Forelimb muscle (tissue), 1 donor: ENCODE measurements at regions not wholly inside any gene's neighbourhood (a gene's known extent, or its start where the extent isn't known, plus 50 kb on each side); places are given as distances from the start of the nearest gene placed in this dataset.

Experiments used
- DNase-seq: peaks from one replicate; pipeline ENCODE4 v3.0.0-alpha.2; 2013; ENCODE audit warnings: low read depth

- DNase-seq, result no peak
Measured at GRCh38 chr11:92865352-92865751, 104.1 kb upstream of the MTNR1B start.

GRCh38 chr11:92866679-92867282 lies 102.7 kb upstream of the MTNR1B start:
- DNase-seq, result no peak

DNA sequence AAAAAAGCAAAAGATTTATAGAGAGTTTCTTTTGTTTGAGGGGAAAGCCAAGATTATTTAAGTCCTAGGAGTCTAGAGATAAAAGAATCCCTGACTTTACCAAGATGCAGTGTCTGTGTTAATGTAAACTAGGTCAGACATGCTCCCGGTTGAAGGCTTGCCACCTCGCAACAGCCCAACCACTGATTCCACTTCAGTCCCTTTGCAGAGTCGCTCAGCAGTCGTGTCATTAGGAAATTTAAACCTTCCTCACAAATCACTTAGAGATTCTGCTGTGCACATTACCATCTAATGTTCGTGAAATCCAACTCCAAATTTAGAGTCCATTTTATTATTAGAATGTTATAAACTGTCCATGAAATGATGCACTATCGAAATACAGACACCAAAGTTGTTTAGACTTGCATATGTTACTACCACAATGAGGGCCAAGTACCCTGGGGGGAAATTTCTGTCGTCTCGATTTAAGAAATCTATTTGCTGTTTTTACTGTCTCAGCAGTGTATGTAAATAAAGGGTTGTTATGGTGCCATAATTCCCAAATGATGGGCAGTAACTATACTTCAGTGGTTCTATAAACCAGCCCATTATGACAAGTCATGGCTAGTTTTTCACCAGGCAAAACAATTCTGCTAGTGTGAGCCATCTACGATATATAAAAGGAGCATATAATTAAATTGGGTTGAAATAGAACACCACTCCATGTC lies 101.4 kb upstream of the MTNR1B start:
- no peak for DNase-seq

GRCh38 chr11:92869716-92870115 lies 99.7 kb upstream of the MTNR1B start:
- DNase-seq, result no peak

GRCh38 chr11:92870196-92870832 lies 99.1 kb upstream of the MTNR1B start:
- DNase-seq, result no peak

DNA sequence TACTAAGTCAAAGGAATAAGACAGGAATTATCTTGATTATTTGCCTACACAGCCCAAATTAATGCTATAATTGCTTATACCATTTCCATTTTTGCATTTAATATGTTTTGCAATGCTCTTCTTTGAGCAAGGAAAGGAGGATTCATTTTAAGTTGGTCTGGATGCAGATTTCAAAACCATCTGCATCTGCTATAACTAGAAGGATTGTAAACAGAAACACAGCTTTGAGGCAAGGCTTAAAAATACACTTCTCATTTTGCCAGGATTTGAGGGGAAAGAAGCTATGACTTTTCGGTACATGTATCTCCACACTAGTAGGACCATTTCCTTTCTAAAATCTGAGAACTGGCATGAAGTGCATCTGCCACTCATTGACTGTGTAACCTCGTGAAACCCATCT lies 95.9 kb upstream of the MTNR1B start:
- DNase-seq, result no peak

- no peak for DNase-seq
Measured at GRCh38 chr11:92875473-92875872, 94.0 kb upstream of the MTNR1B start.

GRCh38 chr11:92879086-92879485 lies 90.4 kb upstream of the MTNR1B start:
- no peak for DNase-seq

GRCh38 chr11:92880381-92880780 lies 89.1 kb upstream of the MTNR1B start:
- DNase-seq, result no peak

DNA sequence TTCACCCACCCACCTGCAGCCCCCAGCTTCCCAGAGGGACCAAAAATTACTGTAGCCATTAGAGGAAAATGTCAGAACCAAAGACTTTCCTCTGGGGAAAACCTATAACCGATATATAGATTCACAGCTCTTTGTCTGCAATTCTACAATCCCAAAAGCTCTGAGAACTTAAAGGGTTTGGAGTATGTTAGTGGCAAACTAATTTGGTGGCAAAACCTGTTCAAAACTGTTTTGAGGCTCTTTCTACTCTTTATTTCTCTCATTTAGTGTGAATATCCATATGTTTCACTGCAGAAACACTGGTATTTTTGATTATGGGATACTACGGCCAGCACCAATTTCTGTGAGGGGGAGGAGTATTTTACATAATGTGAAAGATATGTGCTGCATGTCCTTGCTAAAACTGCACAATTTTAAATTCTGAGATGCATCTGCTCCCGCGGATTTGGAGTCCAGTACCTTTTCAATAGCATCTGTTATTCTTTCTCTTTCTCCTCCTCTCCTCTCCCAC lies 87.5 kb upstream of the MTNR1B start:
- no peak for DNase-seq

DNA sequence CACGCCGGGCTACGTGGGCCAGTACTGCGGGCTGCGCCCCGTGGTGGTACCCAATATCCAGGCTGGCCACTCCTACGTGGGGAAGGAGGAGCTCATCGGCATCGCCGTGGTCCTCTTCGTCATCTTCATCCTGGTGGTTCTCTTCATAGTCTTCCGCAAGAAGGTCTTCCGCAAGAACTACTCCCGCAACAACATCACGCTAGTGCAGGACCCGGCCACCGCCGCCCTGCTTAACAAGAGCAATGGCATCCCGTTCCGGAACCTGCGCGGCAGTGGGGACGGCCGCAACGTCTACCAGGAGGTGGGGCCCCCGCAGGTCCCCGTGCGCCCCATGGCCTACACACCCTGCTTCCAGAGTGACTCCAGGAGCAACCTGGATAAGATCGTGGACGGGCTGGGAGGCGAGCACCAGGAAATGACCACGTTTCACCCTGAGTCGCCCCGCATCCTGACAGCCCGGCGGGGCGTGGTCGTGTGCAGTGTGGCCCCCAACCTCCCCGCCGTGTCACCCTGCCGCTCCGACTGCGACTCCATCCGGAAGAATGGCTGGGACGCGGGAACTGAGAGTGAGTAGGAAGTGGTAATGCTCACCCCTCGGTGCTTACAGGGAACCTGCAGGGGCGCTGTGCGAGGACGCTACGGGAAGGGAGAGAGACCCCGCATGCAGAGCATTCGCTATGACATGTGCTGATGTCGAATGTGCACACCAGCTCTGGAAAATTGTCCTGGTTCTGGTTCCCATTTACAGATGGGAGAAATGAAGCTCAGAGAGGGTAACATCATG lies 86.4 kb upstream of the MTNR1B start:
- no peak for DNase-seq

DNA sequence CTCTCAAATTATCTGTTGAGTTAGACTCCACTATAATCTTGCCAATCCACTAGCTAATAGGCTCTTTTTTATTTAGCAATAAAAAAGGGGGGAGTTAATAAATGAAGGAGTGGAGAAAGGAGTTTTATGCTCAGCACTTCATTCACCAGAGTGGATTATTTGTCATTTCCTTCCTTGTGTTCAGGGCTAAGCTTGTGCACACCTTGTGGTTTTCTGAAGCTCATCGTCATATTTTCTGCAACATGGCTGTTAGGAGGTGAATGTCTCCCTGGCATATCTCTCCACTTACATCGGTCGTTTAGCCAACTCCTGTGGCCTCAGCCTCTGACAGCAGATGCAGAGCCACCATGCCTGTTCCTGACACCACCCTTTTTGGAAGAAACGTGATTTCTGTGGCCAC lies 83.9 kb upstream of the MTNR1B start:
- no peak for DNase-seq

- DNase-seq, result peak; percentile 24
Measured at GRCh38 chr11:92886243-92886905, 83.1 kb upstream of the MTNR1B start.

- no peak for DNase-seq
Measured at GRCh38 chr11:92888696-92889095, 80.8 kb upstream of the MTNR1B start.

DNA sequence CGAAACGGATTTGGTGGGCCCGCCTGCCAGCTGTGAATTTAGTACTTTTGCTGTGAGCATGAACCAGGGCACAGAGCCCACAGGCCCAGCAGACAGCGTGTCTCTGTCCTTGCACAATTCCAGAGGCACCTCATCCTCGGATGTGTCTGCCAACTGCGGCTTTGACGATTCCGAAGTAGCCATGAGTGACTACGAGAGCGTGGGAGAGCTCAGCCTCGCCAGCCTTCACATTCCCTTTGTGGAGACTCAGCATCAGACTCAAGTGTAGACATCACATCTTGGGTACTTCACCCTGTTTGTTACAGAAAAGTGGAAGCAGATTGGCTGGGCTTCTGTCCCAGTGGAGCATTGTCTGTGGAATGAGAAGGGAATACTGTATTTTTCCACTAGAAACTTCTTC lies 78.6 kb upstream of the MTNR1B start:
- no peak for DNase-seq

DNA sequence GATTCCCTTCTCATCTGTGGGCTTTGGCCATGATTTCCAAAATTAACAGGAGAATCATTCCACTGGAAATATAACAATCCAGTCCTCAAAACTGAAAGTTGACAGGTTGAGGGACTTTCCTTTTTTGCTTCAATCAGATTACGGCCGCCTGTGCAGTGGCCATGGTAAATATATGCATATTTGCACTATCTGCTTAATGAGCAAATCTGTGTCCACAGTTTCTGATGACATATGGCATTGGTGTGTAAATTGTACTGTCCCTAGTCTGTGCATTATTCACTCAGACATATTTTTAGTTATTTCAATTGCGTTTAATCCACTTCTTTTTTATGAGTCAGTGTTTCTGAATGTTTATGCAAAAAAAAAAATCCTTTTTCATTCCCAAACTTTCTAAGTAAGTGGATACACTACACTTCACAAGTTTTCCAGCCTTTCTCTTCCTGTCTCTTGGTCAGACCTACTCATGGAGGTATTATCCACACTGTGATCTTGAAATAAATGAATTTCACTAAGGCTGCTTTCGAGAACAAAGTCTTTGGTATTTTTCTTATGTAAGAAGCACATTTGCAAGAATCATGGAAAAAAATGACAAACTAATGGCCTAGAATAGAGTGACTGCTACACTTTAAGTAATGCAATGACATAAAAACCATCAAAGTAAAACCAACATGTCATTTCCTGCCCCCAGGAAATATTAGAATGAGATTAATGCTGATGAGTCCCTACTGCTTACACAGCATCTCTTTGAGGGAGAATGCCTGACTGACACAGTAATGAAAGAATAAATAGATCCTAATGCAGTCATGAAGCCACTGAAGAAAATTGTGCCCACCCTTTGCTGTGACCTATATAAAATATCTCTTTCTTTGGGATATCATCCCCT lies 76.4 kb upstream of the MTNR1B start:
- no peak for DNase-seq

GRCh38 chr11:92894197-92894596 lies 75.3 kb upstream of the MTNR1B start:
- no peak for DNase-seq

GRCh38 chr11:92897487-92897886 lies 72.0 kb upstream of the MTNR1B start:
- no peak for DNase-seq

- DNase-seq, result no peak
Measured at GRCh38 chr11:92902417-92902816, 67.0 kb upstream of the MTNR1B start.

GRCh38 chr11:92907671-92908070 lies 61.8 kb upstream of the MTNR1B start:
- DNase-seq, result no peak

DNA sequence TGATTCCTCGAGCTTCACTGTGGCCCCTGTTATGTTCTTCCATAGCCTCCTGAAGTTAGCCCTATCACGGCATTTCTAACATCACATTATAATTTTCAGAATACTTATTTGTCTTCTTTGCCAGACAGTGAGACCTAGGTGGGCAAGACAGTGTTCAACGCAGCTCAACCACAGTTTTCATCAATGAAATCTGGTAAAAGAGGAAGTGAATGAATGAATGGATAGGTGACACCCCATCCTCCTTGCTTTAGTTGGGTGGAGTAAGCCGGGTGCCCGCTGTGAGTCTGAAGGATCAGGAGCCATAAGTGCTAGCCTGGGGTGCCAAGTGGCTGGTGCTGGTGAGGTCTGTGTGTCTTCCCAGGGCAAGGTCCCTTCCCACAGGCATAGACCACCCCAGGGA lies 60.2 kb upstream of the MTNR1B start:
- DNase-seq, result no peak
